ENCODE measurements at regions not wholly inside any gene's neighbourhood (a gene's known extent, or its start where the extent isn't known, plus 50 kb on each side); places are given as distances from the start of the nearest gene placed in this dataset.

GRCh38 chr1:90317628-90318027, 322.7 kb downstream of the ZNF326 start:
- Histone ChIP-seq H3K27ac (no peak overlapping the region), H3K4me1 (peaks cover 2% of the 10 kb centered on the region), H3K4me3 (no peak overlapping the region), H3K36me3 (no peaks in the 10 kb centered on the region), H3K27me3 (peaks cover 5% of the 10 kb centered on the region), H3K9me3 (no peaks in the 10 kb centered on the region)
- WGBS: 49% methylated on average over 4 of the region's 4 CpGs
- no peak for DNase-seq (ENCODE audit: low spot score in 2 of 2)
- no peak for TF ChIP-seq EP300 (IDR thresholded peaks at IDR 0.05)
- TF ChIP-seq POLR2AphosphoS5 (IDR thresholded peaks at IDR 0.05): no peak
- TF ChIP-seq, protein P1, sequence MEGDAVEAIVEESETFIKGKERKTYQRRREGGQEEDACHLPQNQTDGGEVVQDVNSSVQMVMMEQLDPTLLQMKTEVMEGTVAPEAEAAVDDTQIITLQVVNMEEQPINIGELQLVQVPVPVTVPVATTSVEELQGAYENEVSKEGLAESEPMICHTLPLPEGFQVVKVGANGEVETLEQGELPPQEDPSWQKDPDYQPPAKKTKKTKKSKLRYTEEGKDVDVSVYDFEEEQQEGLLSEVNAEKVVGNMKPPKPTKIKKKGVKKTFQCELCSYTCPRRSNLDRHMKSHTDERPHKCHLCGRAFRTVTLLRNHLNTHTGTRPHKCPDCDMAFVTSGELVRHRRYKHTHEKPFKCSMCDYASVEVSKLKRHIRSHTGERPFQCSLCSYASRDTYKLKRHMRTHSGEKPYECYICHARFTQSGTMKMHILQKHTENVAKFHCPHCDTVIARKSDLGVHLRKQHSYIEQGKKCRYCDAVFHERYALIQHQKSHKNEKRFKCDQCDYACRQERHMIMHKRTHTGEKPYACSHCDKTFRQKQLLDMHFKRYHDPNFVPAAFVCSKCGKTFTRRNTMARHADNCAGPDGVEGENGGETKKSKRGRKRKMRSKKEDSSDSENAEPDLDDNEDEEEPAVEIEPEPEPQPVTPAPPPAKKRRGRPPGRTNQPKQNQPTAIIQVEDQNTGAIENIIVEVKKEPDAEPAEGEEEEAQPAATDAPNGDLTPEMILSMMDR (IDR thresholded peaks at IDR 0.05): no peak
- no peak for TF ChIP-seq POLR2A (IDR thresholded peaks at IDR 0.05)

DNA sequence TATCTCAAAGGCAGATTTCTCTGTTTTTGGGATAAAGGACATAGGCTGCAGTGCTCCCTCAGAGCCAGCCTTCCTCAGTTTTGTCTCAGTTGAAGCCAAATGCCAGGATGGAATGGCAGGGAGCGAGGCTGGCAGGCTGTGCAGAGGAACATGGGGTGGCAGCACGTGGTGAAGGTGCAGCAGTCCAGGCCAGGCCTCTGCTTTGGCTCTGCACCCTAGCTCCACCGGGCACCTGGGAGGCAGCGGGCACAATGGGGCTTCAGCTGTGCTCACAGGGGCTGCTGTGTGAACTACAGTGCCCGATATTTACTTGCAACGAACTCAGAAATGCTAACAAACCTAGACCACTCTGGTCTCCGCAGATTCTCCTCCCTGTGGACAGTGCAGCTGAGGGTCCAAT, 319.6 kb downstream of the ZNF326 start:
- Histone ChIP-seq H3K27me3 (no peaks in the 10 kb centered on the region), H3K4me1 (peaks cover 2% of the 10 kb centered on the region), H3K27ac (no peak overlapping the region), H3K4me3 (no peak overlapping the region), H3K36me3 (no peaks in the 10 kb centered on the region), H3K9me3 (no peaks in the 10 kb centered on the region)
- no peak for TF ChIP-seq EP300 (IDR thresholded peaks at IDR 0.05)
- TF ChIP-seq POLR2AphosphoS5 (IDR thresholded peaks at IDR 0.05): no peak
- TF ChIP-seq, protein P1 (IDR thresholded peaks at IDR 0.05): no peak
- TF ChIP-seq POLR2A (IDR thresholded peaks at IDR 0.05): no peak
- WGBS: 72% methylated on average over 7 of the region's 7 CpGs
- no peak for DNase-seq (ENCODE audit: low spot score in 2 of 2)

GRCh38 chr1:90313778-90314177, 318.9 kb downstream of the ZNF326 start:
- TF ChIP-seq EP300 (IDR thresholded peaks at IDR 0.05) (no peak), POLR2AphosphoS5 (IDR thresholded peaks at IDR 0.05) (no peak), POLR2A (IDR thresholded peaks at IDR 0.05) (no peak)
- Histone ChIP-seq H3K4me3 (no peak overlapping the region), H3K27me3 (no peaks in the 10 kb centered on the region), H3K27ac (no peak overlapping the region), H3K36me3 (no peaks in the 10 kb centered on the region), H3K9me3 (no peaks in the 10 kb centered on the region), H3K4me1 (peaks cover 2% of the 10 kb centered on the region)
- whole genome bisulfite sequencing: 82% methylated on average over 3 of the region's 3 CpGs
- no peak for DNase-seq (ENCODE audit: low spot score in 2 of 2)

- H3K4me3 ChIP-seq: no peak overlapping the region
- no peaks in the 10 kb centered on the region for H3K4me1 ChIP-seq
- no peaks in the 10 kb centered on the region for H3K36me3 ChIP-seq
- no peak for DNase-seq (ENCODE audit: low spot score in 2 of 2)
- no peaks in the 10 kb centered on the region for H3K27me3 ChIP-seq
- no peak overlapping the region for H3K27ac ChIP-seq
- 86% methylated on average over 5 of the region's 5 CpGs for WGBS
- TF ChIP-seq POLR2A (IDR thresholded peaks at IDR 0.05) (no peak), EP300 (IDR thresholded peaks at IDR 0.05) (no peak)
- H3K9me3 ChIP-seq: no peaks in the 10 kb centered on the region
Observed at GRCh38 chr1:90309806-90310205, 314.9 kb downstream of the ZNF326 start.

GRCh38 chr1:90308421-90308820, 313.5 kb downstream of the ZNF326 start:
- no peaks in the 10 kb centered on the region for H3K27me3 ChIP-seq
- TF ChIP-seq EP300 (IDR thresholded peaks at IDR 0.05) (no peak), POLR2AphosphoS5 (IDR thresholded peaks at IDR 0.05) (no peak), POLR2A (IDR thresholded peaks at IDR 0.05) (no peak)
- TF ChIP-seq, protein P1 (IDR thresholded peaks at IDR 0.05): no peak
- no peak overlapping the region for H3K4me3 ChIP-seq
- no peak for DNase-seq (ENCODE audit: low spot score in 2 of 2)
- H3K27ac ChIP-seq: no peak overlapping the region
- no peaks in the 10 kb centered on the region for H3K4me1 ChIP-seq
- H3K36me3 ChIP-seq: no peaks in the 10 kb centered on the region
- H3K9me3 ChIP-seq: no peaks in the 10 kb centered on the region
- WGBS: 44% methylated on average over 1 of the region's 1 CpG

GRCh38 chr1:90305577-90305976, 310.7 kb downstream of the ZNF326 start:
- Histone ChIP-seq H3K36me3 (no peaks in the 10 kb centered on the region), H3K4me1 (no peaks in the 10 kb centered on the region), H3K27me3 (peaks cover 6% of the 10 kb centered on the region), H3K4me3 (no peak overlapping the region), H3K9me3 (no peaks in the 10 kb centered on the region), H3K27ac (no peak overlapping the region)
- TF ChIP-seq, protein P1 (IDR thresholded peaks at IDR 0.05): no peak
- no peak for TF ChIP-seq POLR2AphosphoS5 (IDR thresholded peaks at IDR 0.05)
- TF ChIP-seq POLR2A (IDR thresholded peaks at IDR 0.05): no peak
- no peak for TF ChIP-seq EP300 (IDR thresholded peaks at IDR 0.05)
- no peak for DNase-seq (ENCODE audit: low spot score in 2 of 2)
